GM23338 (cell line): ENCODE measurements at regions not wholly inside any gene's neighbourhood (a gene's known extent, or its start where the extent isn't known, plus 50 kb on each side); places are given as distances from the start of the nearest gene placed in this dataset.

Experiments
- ATAC-seq: fragments of 200-7000 bp; cut with Tn5 transposase; 3 replicates; pipeline ENCODE4 v1.9.1; 2020
- DNase-seq: peaks from one replicate; pipeline ENCODE4 v3.0.0-alpha.2; 2015; ENCODE audit warnings: low spot score
- H2AFZ ChIP-seq: fragments of 200-600 bp; sonication (generic); 2 replicates; pipeline ENCODE4 v1.8.0; 2016; ENCODE audit warnings: antibody characterized with exemption, mild to moderate bottlenecking, moderate library complexity
- H3F3A ChIP-seq: fragments of 200-600 bp; sonication (generic); replicated peaks from 2 replicates; pipeline ENCODE4 v1.8.0; 2017; ENCODE audit warnings: antibody characterized with exemption, mixed run types, low read depth
- H3K27ac ChIP-seq: fragments of 200-600 bp; sonication (generic); 2 replicates; pipeline ENCODE4 v1.6.1; 2016; ENCODE audit warnings: low read depth
- H3K27me3 ChIP-seq: fragments of 200-600 bp; sonication (generic); 2 replicates; pipeline ENCODE4 v1.8.0; 2016; ENCODE audit warnings: mild to moderate bottlenecking, mixed run types, moderate library complexity; ENCODE audit not compliant: insufficient read depth
- H3K36me3 ChIP-seq: fragments of 200-600 bp; sonication (generic); 2 replicates; pipeline ENCODE4 v1.8.0; 2016; ENCODE audit warnings: mild to moderate bottlenecking; ENCODE audit not compliant: insufficient read depth
- H3K4me1 ChIP-seq: fragments of 200-600 bp; sonication (generic); 2 replicates; pipeline ENCODE4 v1.8.0; 2016; ENCODE audit warnings: mild to moderate bottlenecking, moderate library complexity; ENCODE audit not compliant: insufficient read depth
- H3K4me2 ChIP-seq: fragments of 200-600 bp; sonication (generic); 2 replicates; pipeline ENCODE4 v1.7.1; 2017; ENCODE audit warnings: mixed run types
- H3K4me3 ChIP-seq: fragments of 200-600 bp; sonication (generic); 2 replicates; pipeline ENCODE4 v1.6.1; 2016; ENCODE audit warnings: mixed run types
- H3K79me2 ChIP-seq: fragments of 200-600 bp; sonication (generic); replicated peaks from 2 replicates; pipeline ENCODE4 v1.8.0; 2017; ENCODE audit warnings: mild to moderate bottlenecking; ENCODE audit not compliant: insufficient read depth
- H3K9me2 ChIP-seq: fragments of 200-600 bp; sonication (generic); 2 replicates; pipeline ENCODE4 v1.8.0; 2017; ENCODE audit not compliant: insufficient read depth
- H4K20me1 ChIP-seq: fragments of 200-600 bp; sonication (generic); replicated peaks from 2 replicates; pipeline ENCODE4 v1.8.0; 2017; ENCODE audit warnings: mild to moderate bottlenecking; ENCODE audit not compliant: insufficient read depth
- H3K27ac Mint-ChIP-seq: 2 replicates; pipeline ENCODE4 v1.8.0; 2020; ENCODE audit warnings: inconsistent platforms, mild to moderate bottlenecking, moderate library complexity, mixed read lengths
- H3K27me3 Mint-ChIP-seq: 3 replicates; pipeline ENCODE4 v1.8.0; 2022; ENCODE audit warnings: low read depth, mild to moderate bottlenecking, moderate library complexity, mixed read lengths, inconsistent platforms; ENCODE audit not compliant: insufficient read depth, poor library complexity
- H3K36me3 Mint-ChIP-seq: 3 replicates; pipeline ENCODE4 v1.8.0; 2021; ENCODE audit warnings: low read depth, mild to moderate bottlenecking, inconsistent platforms, moderate library complexity, mixed read lengths
- H3K4me1 Mint-ChIP-seq: 3 replicates; pipeline ENCODE4 v1.8.0; 2020; ENCODE audit warnings: mild to moderate bottlenecking, inconsistent platforms, mixed read lengths
- H3K4me3 Mint-ChIP-seq: 3 replicates; pipeline ENCODE4 v1.8.0; 2021; ENCODE audit warnings: moderate library complexity, mild to moderate bottlenecking, inconsistent platforms, mixed read lengths
- H3K9me3 Mint-ChIP-seq: 3 replicates; pipeline ENCODE4 v1.8.0; 2020; ENCODE audit warnings: moderate library complexity, mild to moderate bottlenecking, inconsistent platforms, mixed read lengths
- CREB1 ChIP-seq: fragments of 250-450 bp; sonication (Bioruptor Pico); IDR thresholded peaks from 2 replicates; pipeline ENCODE4 v1.5.0; 2020; ENCODE audit warnings: low read depth, mild to moderate bottlenecking, moderate library complexity
- EZH2phosphoT487 ChIP-seq: fragments of 200-600 bp; sonication (generic); IDR thresholded peaks from one replicate; pipeline ENCODE4 v1.8.1; 2018; ENCODE audit warnings: antibody characterized with exemption; ENCODE audit not compliant: unreplicated experiment
- JUNB ChIP-seq: IDR thresholded peaks from one replicate; pipeline ENCODE4 v1.6.1; 2016; ENCODE audit warnings: antibody characterized with exemption; ENCODE audit not compliant: unreplicated experiment
- POLR2AphosphoS5 ChIP-seq: IDR thresholded peaks from 2 replicates; pipeline ENCODE4 v1.6.1; 2016; ENCODE audit warnings: antibody characterized with exemption, low read depth
- ZNF114 ChIP-seq: fragments of 250-450 bp; sonication (Bioruptor Pico); IDR thresholded peaks from 2 replicates; pipeline ENCODE4 v1.5.0; 2020; ENCODE audit warnings: mild to moderate bottlenecking, moderate library complexity
- ZNF331 ChIP-seq: fragments of 250-450 bp; sonication (Bioruptor Pico); IDR thresholded peaks from 2 replicates; pipeline ENCODE4 v1.5.0; 2020; ENCODE audit warnings: low read depth, mild to moderate bottlenecking, moderate library complexity
- TF ChIP-seq, protein P1 (sequence below), 2 experiments: fragments of 200-600 bp in 1 of 2; sonication (generic) in 1 of 2; conservative IDR thresholded peaks; 2 replicates each; pipeline versions ENCODE4 v1.5.1 to v1.6.1; 2016 to 2017; ENCODE audit warnings: antibody characterized with exemption in 2 of 2, low read depth in 2 of 2, mild to moderate bottlenecking in 2 of 2, moderate library complexity in 1 of 2
- TF ChIP-seq, protein P2 (sequence below): fragments of 250-450 bp; sonication (Bioruptor Pico); IDR thresholded peaks from 2 replicates; pipeline ENCODE4 v1.5.0; 2020; ENCODE audit warnings: mild to moderate bottlenecking, moderate library complexity
- TF ChIP-seq, protein P3 (sequence below): IDR thresholded peaks from one replicate; pipeline ENCODE4 v1.6.1; 2018; ENCODE audit warnings: antibody characterized with exemption; ENCODE audit not compliant: unreplicated experiment

DNA sequence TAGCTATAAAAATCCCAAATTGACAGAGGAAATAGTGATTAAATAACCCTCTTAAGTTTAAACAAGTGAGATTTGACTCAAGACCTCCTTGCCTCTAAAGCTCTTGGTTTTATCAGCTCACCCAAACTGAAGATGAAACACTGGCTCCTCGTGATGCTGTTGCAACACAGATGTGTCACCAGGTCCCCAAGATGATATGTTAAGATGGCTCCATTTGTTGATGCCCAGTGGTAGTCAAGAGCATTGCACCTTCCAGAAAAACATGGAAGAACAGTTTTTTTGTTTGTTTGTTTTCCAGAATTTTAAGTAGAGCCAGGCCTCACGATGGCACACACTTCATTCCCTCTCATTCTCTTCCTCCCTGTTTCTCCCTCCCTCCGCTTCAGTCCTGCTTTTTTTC is 399.8 kb downstream of the TXNL1 start:
- Histone ChIP-seq H3F3A (no peaks in the 10 kb centered on the region), H3K36me3 (no peaks in the 10 kb centered on the region), H3K27ac (no peak overlapping the region), H3K4me2 (no peak overlapping the region), H3K4me1 (no peaks in the 10 kb centered on the region), H3K4me3 (no peak overlapping the region), H3K27me3 (no peaks in the 10 kb centered on the region), H3K79me2 (no peaks in the 10 kb centered on the region), H4K20me1 (no peaks in the 10 kb centered on the region), H3K9me2 (0 out of 2 replicates have a peak, but pooled peaks cover 3% of the 10 kb centered on the region), H2AFZ (no peak overlapping the region)
- no peaks in the 10 kb centered on the region for H3K36me3 Mint-ChIP-seq
- no peak for ATAC-seq
- peaks cover 3% of the 10 kb centered on the region; the same call in 1 of the 3 replicates for H3K9me3 Mint-ChIP-seq
- H3K27me3 Mint-ChIP-seq = peaks cover 2% of the 10 kb centered on the region
- no peak overlapping the region for H3K27ac Mint-ChIP-seq
- H3K4me1 Mint-ChIP-seq = peaks cover 6% of the 10 kb centered on the region; the same call in 2 of the 3 replicates
- DNase-seq = peak; percentile 14
- TF ChIP-seq EZH2phosphoT487 = no peak
- TF ChIP-seq, protein P1, sequence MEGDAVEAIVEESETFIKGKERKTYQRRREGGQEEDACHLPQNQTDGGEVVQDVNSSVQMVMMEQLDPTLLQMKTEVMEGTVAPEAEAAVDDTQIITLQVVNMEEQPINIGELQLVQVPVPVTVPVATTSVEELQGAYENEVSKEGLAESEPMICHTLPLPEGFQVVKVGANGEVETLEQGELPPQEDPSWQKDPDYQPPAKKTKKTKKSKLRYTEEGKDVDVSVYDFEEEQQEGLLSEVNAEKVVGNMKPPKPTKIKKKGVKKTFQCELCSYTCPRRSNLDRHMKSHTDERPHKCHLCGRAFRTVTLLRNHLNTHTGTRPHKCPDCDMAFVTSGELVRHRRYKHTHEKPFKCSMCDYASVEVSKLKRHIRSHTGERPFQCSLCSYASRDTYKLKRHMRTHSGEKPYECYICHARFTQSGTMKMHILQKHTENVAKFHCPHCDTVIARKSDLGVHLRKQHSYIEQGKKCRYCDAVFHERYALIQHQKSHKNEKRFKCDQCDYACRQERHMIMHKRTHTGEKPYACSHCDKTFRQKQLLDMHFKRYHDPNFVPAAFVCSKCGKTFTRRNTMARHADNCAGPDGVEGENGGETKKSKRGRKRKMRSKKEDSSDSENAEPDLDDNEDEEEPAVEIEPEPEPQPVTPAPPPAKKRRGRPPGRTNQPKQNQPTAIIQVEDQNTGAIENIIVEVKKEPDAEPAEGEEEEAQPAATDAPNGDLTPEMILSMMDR (conservative IDR thresholded peaks at IDR 0.05; ENCODE audit: low read depth in 2 of 2) = peak in 1 of 2 experiments; percentile 29; a peak in 2 of 4 replicates
- no peak overlapping the region for H3K4me3 Mint-ChIP-seq

DNA sequence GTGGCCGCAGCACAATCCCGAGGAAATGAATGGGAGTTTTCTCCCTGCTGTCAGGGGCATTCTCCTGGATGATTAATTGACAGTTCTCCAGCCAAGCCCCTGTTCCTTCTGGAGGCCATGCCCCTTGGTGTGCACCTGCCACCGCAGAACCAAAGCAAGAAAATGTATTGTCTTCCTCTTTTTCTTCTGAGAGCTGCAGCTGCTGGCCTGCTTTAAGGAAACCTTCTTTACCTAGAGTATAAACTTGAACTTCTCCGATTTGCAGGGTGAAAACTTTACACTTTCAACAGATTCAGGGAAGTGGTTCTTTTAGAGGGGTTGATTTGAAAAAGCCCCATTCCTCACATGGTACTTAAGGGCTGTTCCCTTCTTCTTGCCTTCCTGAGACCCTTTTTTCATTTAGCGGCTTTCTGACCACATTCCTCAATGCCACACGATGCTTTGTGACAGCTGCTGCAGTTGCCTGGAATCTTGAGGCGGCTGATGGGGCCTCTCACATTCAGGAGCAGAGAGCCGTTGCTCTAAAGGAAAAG is 402.8 kb downstream of the TXNL1 start:
- Histone ChIP-seq H3K4me2 (no peak overlapping the region), H3K79me2 (no peaks in the 10 kb centered on the region), H3K36me3 (no peaks in the 10 kb centered on the region), H3K27me3 (no peaks in the 10 kb centered on the region), H3K4me3 (no peak overlapping the region), H2AFZ (peak overlapping the region; percentile 49), H3F3A (no peaks in the 10 kb centered on the region), H4K20me1 (no peaks in the 10 kb centered on the region), H3K4me1 (no peaks in the 10 kb centered on the region), H3K27ac (no peak overlapping the region), H3K9me2 (0 out of 2 replicates have a peak, but pooled peaks cover 3% of the 10 kb centered on the region)
- DNase-seq (peak; percentile 23), ATAC-seq (no peak)
- Mint-ChIP-seq H3K4me3 (no peak overlapping the region), H3K27ac (no peak overlapping the region), H3K9me3 (no peaks in the 10 kb centered on the region; the same call in 2 of the 3 replicates), H3K27me3 (peaks cover 2% of the 10 kb centered on the region), H3K36me3 (no peaks in the 10 kb centered on the region), H3K4me1 (peaks cover 6% of the 10 kb centered on the region; the same call in 2 of the 3 replicates)
- TF ChIP-seq, protein P2, sequence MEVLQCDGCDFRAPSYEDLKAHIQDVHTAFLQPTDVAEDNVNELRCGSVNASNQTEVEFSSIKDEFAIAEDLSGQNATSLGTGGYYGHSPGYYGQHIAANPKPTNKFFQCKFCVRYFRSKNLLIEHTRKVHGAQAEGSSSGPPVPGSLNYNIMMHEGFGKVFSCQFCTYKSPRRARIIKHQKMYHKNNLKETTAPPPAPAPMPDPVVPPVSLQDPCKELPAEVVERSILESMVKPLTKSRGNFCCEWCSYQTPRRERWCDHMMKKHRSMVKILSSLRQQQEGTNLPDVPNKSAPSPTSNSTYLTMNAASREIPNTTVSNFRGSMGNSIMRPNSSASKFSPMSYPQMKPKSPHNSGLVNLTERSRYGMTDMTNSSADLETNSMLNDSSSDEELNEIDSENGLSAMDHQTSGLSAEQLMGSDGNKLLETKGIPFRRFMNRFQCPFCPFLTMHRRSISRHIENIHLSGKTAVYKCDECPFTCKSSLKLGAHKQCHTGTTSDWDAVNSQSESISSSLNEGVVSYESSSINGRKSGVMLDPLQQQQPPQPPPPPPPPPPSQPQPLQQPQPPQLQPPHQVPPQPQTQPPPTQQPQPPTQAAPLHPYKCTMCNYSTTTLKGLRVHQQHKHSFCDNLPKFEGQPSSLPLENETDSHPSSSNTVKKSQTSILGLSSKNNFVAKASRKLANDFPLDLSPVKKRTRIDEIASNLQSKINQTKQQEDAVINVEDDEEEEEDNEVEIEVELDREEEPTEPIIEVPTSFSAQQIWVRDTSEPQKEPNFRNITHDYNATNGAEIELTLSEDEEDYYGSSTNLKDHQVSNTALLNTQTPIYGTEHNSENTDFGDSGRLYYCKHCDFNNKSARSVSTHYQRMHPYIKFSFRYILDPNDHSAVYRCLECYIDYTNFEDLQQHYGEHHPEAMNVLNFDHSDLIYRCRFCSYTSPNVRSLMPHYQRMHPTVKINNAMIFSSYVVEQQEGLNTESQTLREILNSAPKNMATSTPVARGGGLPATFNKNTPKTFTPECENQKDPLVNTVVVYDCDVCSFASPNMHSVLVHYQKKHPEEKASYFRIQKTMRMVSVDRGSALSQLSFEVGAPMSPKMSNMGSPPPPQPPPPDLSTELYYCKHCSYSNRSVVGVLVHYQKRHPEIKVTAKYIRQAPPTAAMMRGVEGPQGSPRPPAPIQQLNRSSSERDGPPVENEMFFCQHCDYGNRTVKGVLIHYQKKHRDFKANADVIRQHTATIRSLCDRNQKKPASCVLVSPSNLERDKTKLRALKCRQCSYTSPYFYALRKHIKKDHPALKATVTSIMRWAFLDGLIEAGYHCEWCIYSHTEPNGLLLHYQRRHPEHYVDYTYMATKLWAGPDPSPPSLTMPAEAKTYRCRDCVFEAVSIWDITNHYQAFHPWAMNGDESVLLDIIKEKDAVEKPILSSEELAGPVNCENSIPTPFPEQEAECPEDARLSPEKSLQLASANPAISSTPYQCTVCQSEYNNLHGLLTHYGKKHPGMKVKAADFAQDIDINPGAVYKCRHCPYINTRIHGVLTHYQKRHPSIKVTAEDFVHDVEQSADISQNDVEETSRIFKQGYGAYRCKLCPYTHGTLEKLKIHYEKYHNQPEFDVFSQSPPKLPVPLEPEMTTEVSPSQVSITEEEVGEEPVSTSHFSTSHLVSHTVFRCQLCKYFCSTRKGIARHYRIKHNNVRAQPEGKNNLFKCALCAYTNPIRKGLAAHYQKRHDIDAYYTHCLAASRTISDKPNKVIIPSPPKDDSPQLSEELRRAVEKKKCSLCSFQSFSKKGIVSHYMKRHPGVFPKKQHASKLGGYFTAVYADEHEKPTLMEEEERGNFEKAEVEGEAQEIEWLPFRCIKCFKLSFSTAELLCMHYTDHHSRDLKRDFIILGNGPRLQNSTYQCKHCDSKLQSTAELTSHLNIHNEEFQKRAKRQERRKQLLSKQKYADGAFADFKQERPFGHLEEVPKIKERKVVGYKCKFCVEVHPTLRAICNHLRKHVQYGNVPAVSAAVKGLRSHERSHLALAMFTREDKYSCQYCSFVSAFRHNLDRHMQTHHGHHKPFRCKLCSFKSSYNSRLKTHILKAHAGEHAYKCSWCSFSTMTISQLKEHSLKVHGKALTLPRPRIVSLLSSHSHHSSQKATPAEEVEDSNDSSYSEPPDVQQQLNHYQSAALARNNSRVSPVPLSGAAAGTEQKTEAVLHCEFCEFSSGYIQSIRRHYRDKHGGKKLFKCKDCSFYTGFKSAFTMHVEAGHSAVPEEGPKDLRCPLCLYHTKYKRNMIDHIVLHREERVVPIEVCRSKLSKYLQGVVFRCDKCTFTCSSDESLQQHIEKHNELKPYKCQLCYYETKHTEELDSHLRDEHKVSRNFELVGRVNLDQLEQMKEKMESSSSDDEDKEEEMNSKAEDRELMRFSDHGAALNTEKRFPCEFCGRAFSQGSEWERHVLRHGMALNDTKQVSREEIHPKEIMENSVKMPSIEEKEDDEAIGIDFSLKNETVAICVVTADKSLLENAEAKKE = no peak
- TF ChIP-seq JUNB (no peak), CREB1 (CRISPR knock-in tag) (no peak), ZNF114 (no peak), POLR2AphosphoS5 (no peak), ZNF331 (no peak)
- TF ChIP-seq, protein P3, sequence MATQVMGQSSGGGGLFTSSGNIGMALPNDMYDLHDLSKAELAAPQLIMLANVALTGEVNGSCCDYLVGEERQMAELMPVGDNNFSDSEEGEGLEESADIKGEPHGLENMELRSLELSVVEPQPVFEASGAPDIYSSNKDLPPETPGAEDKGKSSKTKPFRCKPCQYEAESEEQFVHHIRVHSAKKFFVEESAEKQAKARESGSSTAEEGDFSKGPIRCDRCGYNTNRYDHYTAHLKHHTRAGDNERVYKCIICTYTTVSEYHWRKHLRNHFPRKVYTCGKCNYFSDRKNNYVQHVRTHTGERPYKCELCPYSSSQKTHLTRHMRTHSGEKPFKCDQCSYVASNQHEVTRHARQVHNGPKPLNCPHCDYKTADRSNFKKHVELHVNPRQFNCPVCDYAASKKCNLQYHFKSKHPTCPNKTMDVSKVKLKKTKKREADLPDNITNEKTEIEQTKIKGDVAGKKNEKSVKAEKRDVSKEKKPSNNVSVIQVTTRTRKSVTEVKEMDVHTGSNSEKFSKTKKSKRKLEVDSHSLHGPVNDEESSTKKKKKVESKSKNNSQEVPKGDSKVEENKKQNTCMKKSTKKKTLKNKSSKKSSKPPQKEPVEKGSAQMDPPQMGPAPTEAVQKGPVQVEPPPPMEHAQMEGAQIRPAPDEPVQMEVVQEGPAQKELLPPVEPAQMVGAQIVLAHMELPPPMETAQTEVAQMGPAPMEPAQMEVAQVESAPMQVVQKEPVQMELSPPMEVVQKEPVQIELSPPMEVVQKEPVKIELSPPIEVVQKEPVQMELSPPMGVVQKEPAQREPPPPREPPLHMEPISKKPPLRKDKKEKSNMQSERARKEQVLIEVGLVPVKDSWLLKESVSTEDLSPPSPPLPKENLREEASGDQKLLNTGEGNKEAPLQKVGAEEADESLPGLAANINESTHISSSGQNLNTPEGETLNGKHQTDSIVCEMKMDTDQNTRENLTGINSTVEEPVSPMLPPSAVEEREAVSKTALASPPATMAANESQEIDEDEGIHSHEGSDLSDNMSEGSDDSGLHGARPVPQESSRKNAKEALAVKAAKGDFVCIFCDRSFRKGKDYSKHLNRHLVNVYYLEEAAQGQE = no peak
